ENCODE measurements at regions not wholly inside any gene's neighbourhood (a gene's known extent, or its start where the extent isn't known, plus 50 kb on each side); places are given as distances from the start of the nearest gene placed in this dataset.
"Not testable (repeated sequence)": the region's sequence is repeated elsewhere in the genome, so short reads cannot be mapped to it uniquely, and the experiment has no call there.

GRCh38 chr13:33405371-33405770 lies 119.8 kb upstream of the STARD13 start:
- no peak overlapping the region for H3K4me3 ChIP-seq
- H3K27ac ChIP-seq (replicated peaks) = no peak overlapping the region
- H3K36me3 ChIP-seq = no peaks in the 10 kb centered on the region
- DNase-seq = no peak
- H3K4me1 ChIP-seq = peaks cover 22% of the 10 kb centered on the region
- intact Hi-C loops (cut with micrococcal nuclease) = no loop called here
- TF ChIP-seq CTCF (IDR thresholded peaks at IDR 0.05; ENCODE audit: borderline replicate concordance) = no peak
- H3K27me3 ChIP-seq (ENCODE audit: low read depth) = no peaks in the 10 kb centered on the region
- no peaks in the 10 kb centered on the region for H3K9me3 ChIP-seq (replicated peaks)

- no peak overlapping the region for H3K4me3 ChIP-seq
- no peaks in the 10 kb centered on the region for H3K4me1 ChIP-seq
- H3K9me3 ChIP-seq (replicated peaks) = no peaks in the 10 kb centered on the region
- H3K27ac ChIP-seq (replicated peaks) = no peak overlapping the region
- H3K36me3 ChIP-seq = no peaks in the 10 kb centered on the region
- no peaks in the 10 kb centered on the region for H3K27me3 ChIP-seq (ENCODE audit: low read depth)
- no peak for TF ChIP-seq CTCF (IDR thresholded peaks at IDR 0.05; ENCODE audit: borderline replicate concordance)
- intact Hi-C loops (cut with micrococcal nuclease) = no loop called here
- DNase-seq = no peak
These were observed 124.3 kb upstream of the STARD13 start for GRCh38 chr13:33409673-33410510.

GRCh38 chr13:33410619-33411018 lies 125.1 kb upstream of the STARD13 start:
- no peaks in the 10 kb centered on the region for H3K36me3 ChIP-seq
- H3K4me1 ChIP-seq = no peaks in the 10 kb centered on the region
- TF ChIP-seq CTCF (IDR thresholded peaks at IDR 0.05; ENCODE audit: borderline replicate concordance) = no peak
- no peak overlapping the region for H3K4me3 ChIP-seq
- H3K27me3 ChIP-seq (ENCODE audit: low read depth) = no peaks in the 10 kb centered on the region
- DNase-seq = no peak
- intact Hi-C loops (cut with micrococcal nuclease) = no loop called here
- H3K27ac ChIP-seq (replicated peaks) = no peak overlapping the region
- H3K9me3 ChIP-seq (replicated peaks) = no peaks in the 10 kb centered on the region

GRCh38 chr13:33411312-33411711 lies 125.8 kb upstream of the STARD13 start:
- no peak for TF ChIP-seq CTCF (IDR thresholded peaks at IDR 0.05; ENCODE audit: borderline replicate concordance)
- Histone ChIP-seq H3K4me1 (no peaks in the 10 kb centered on the region), H3K9me3 (replicated peaks) (no peaks in the 10 kb centered on the region), H3K36me3 (no peaks in the 10 kb centered on the region), H3K27me3 (ENCODE audit: low read depth) (no peaks in the 10 kb centered on the region), H3K4me3 (no peak overlapping the region), H3K27ac (replicated peaks) (no peak overlapping the region)
- no peak for DNase-seq
- intact Hi-C loops (cut with micrococcal nuclease) = no loop called here

GRCh38 chr13:33415822-33416221 lies 130.3 kb upstream of the STARD13 start:
- intact Hi-C loops (cut with micrococcal nuclease) = no loop called here
- TF ChIP-seq CTCF (IDR thresholded peaks at IDR 0.05; ENCODE audit: borderline replicate concordance) = no peak
- no peaks in the 10 kb centered on the region for H3K9me3 ChIP-seq (replicated peaks)
- no peak for DNase-seq
- H3K36me3 ChIP-seq = no peaks in the 10 kb centered on the region
- no peaks in the 10 kb centered on the region for H3K4me1 ChIP-seq
- H3K27me3 ChIP-seq (ENCODE audit: low read depth) = no peaks in the 10 kb centered on the region
- no peak overlapping the region for H3K27ac ChIP-seq (replicated peaks)
- no peak overlapping the region for H3K4me3 ChIP-seq

GRCh38 chr13:33418224-33418953 lies 132.8 kb upstream of the STARD13 start:
- intact Hi-C loops (cut with micrococcal nuclease); H3K4me1 ChIP-seq; H3K36me3 ChIP-seq; H3K9me3 ChIP-seq (replicated peaks); H3K4me3 ChIP-seq; H3K27ac ChIP-seq (replicated peaks); H3K27me3 ChIP-seq (ENCODE audit: low read depth); DNase-seq: not testable (repeated sequence)

- H3K4me3 ChIP-seq; intact Hi-C loops (cut with micrococcal nuclease); H3K4me1 ChIP-seq; H3K9me3 ChIP-seq (replicated peaks); DNase-seq; H3K27ac ChIP-seq (replicated peaks); H3K27me3 ChIP-seq (ENCODE audit: low read depth); H3K36me3 ChIP-seq: not testable (repeated sequence)
These were observed 134.6 kb upstream of the STARD13 start for GRCh38 chr13:33420117-33420516.
